Osteocyte (in vitro differentiated cells): ENCODE measurements at regions not wholly inside any gene's neighbourhood (a gene's known extent, or its start where the extent isn't known, plus 50 kb on each side); places are given as distances from the start of the nearest gene placed in this dataset.

Experiments
- DNase-seq: peaks from one replicate; pipeline ENCODE4 v3.0.0; 2021; ENCODE audit warnings: mixed read lengths; ENCODE audit not compliant: unreplicated experiment; ENCODE audit errors: extremely low spot score
- H3K27ac Mint-ChIP-seq: one replicate; pipeline ENCODE4 v1.8.0; 2021; ENCODE audit warnings: mild to moderate bottlenecking, mixed read lengths; ENCODE audit not compliant: unreplicated experiment
- H3K27me3 Mint-ChIP-seq: one replicate; pipeline ENCODE4 v1.8.0; 2021; ENCODE audit warnings: mixed read lengths; ENCODE audit not compliant: unreplicated experiment
- H3K36me3 Mint-ChIP-seq: one replicate; pipeline ENCODE4 v1.8.0; 2021; ENCODE audit warnings: mixed read lengths; ENCODE audit not compliant: unreplicated experiment
- H3K4me1 Mint-ChIP-seq: one replicate; pipeline ENCODE4 v1.8.0; 2021; ENCODE audit warnings: mixed read lengths; ENCODE audit not compliant: unreplicated experiment
- H3K4me3 Mint-ChIP-seq: one replicate; pipeline ENCODE4 v1.8.0; 2021; ENCODE audit warnings: mild to moderate bottlenecking, moderate library complexity, mixed read lengths; ENCODE audit not compliant: unreplicated experiment
- H3K9me3 Mint-ChIP-seq: one replicate; pipeline ENCODE4 v1.8.0; 2021; ENCODE audit warnings: mixed read lengths; ENCODE audit not compliant: unreplicated experiment
- CTCF ChIP-seq: fragments of 200-600 bp; sonication (generic); IDR thresholded peaks from 2 replicates; pipeline ENCODE4 v1.5.0; 2021; ENCODE audit warnings: antibody characterized with exemption, mild to moderate bottlenecking, moderate library complexity

GRCh38 chr5:71862507-71863060 is 143.5 kb downstream of the CARTPT start:
- peaks cover 11% of the 10 kb centered on the region for H3K27me3 Mint-ChIP-seq
- H3K4me3 Mint-ChIP-seq, result no peak overlapping the region
- peaks cover 4% of the 10 kb centered on the region for H3K9me3 Mint-ChIP-seq
- TF ChIP-seq CTCF, result no peak
- no peak overlapping the region for H3K27ac Mint-ChIP-seq
- DNase-seq, result no peak
- H3K4me1 Mint-ChIP-seq, result peaks cover 23% of the 10 kb centered on the region
- no peaks in the 10 kb centered on the region for H3K36me3 Mint-ChIP-seq

GRCh38 chr5:71864730-71865601 is 145.9 kb downstream of the CARTPT start:
- Mint-ChIP-seq H3K4me1 (peaks cover 23% of the 10 kb centered on the region), H3K27me3 (peaks cover 2% of the 10 kb centered on the region), H3K27ac (peak overlapping the region; percentile 65), H3K36me3 (no peaks in the 10 kb centered on the region), H3K4me3 (no peak overlapping the region), H3K9me3 (peaks cover 8% of the 10 kb centered on the region)
- no peak for DNase-seq
- no peak for TF ChIP-seq CTCF

GRCh38 chr5:71865665-71866320 is 146.7 kb downstream of the CARTPT start:
- peak overlapping the region; percentile 65 for H3K27ac Mint-ChIP-seq
- H3K36me3 Mint-ChIP-seq, result no peaks in the 10 kb centered on the region
- H3K4me3 Mint-ChIP-seq, result no peak overlapping the region
- peaks cover 23% of the 10 kb centered on the region for H3K4me1 Mint-ChIP-seq
- DNase-seq, result no peak
- TF ChIP-seq CTCF, result no peak
- H3K9me3 Mint-ChIP-seq, result peaks cover 11% of the 10 kb centered on the region
- peaks cover 4% of the 10 kb centered on the region for H3K27me3 Mint-ChIP-seq

GRCh38 chr5:71872311-71872864 is 153.3 kb downstream of the CARTPT start:
- no peak for TF ChIP-seq CTCF
- Mint-ChIP-seq H3K4me1 (peaks cover 17% of the 10 kb centered on the region), H3K4me3 (no peak overlapping the region), H3K27ac (no peak overlapping the region), H3K27me3 (peaks cover 4% of the 10 kb centered on the region), H3K9me3 (peaks cover 11% of the 10 kb centered on the region), H3K36me3 (no peaks in the 10 kb centered on the region)
- DNase-seq, result no peak

GRCh38 chr5:71873191-71873591 is 154.1 kb downstream of the CARTPT start:
- H3K4me3 Mint-ChIP-seq, result no peak overlapping the region

More at GRCh38 chr5:71873191-71873591, 154.1 kb downstream of the CARTPT start:
- TF ChIP-seq CTCF, result no peak
- H3K27me3 Mint-ChIP-seq, result peaks cover 4% of the 10 kb centered on the region
- H3K9me3 Mint-ChIP-seq, result peaks cover 14% of the 10 kb centered on the region
- peaks cover 17% of the 10 kb centered on the region for H3K4me1 Mint-ChIP-seq
- no peak for DNase-seq
- H3K27ac Mint-ChIP-seq, result no peak overlapping the region
- no peaks in the 10 kb centered on the region for H3K36me3 Mint-ChIP-seq
